HEK293T (cell line): ENCODE measurements at regions not wholly inside any gene's neighbourhood (a gene's known extent, or its start where the extent isn't known, plus 50 kb on each side); places are given as distances from the start of the nearest gene placed in this dataset.

Experiments
- ELF4 ChIP-seq: fragments of 450-650 bp; IDR thresholded peaks from 2 replicates; pipeline ENCODE4 v1.6.1; 2017; ENCODE audit warnings: antibody characterized with exemption
- FOXA1 ChIP-seq: fragments of 450-650 bp; IDR thresholded peaks from 2 replicates; pipeline ENCODE4 v1.6.1; 2016; ENCODE audit warnings: mild to moderate bottlenecking
- FOXM1 ChIP-seq: fragments of 450-650 bp; IDR thresholded peaks from 2 replicates; pipeline ENCODE4 v1.6.1; 2017; ENCODE audit warnings: mild to moderate bottlenecking, borderline replicate concordance
- LEF1 ChIP-seq: fragments of 450-650 bp; IDR thresholded peaks from 2 replicates; pipeline ENCODE4 v1.6.1; 2017; ENCODE audit warnings: mild to moderate bottlenecking, borderline replicate concordance
- NFRKB ChIP-seq: fragments of 450-650 bp; IDR thresholded peaks from 2 replicates; pipeline ENCODE4 v1.6.1; 2016; ENCODE audit warnings: mild to moderate bottlenecking, moderate library complexity
- SP1 ChIP-seq: fragments of 450-650 bp; IDR thresholded peaks from 2 replicates; pipeline ENCODE4 v1.6.1; 2017
- TARDBP ChIP-seq: fragments of 450-650 bp; IDR thresholded peaks from 2 replicates; pipeline ENCODE4 v1.6.1; 2016
- ZNF384 ChIP-seq: fragments of 450-650 bp; IDR thresholded peaks from 2 replicates; pipeline ENCODE4 v1.6.1; 2016

DNA sequence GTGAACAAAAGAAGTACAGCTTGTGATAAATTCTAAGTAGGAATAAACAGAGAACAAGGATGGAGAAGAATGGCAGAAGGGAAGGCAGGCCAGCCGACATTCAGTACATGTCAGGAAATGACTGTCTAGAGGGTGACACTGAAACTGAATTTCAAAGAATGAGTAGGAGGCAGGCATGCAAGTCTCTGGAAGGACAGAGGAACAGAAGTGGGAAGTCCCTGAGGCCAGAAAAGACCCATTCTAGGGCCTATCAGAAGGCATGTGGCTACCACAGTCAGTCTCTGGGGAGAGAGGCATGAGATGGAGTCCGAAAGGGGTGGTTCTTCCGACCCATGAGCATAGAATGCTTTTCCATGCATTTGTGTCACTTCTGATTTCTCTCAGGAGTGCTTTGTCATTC lies 243.5 kb upstream of the UBE2E2 start:
- TF ChIP-seq LEF1 (no peak), ELF4 (no peak), FOXM1 (no peak), NFRKB (no peak), SP1 (no peak), ZNF384 (no peak), TARDBP (no peak), FOXA1 (no peak)
